Mesendoderm (in vitro differentiated cells): ENCODE measurements at regions not wholly inside any gene's neighbourhood (a gene's known extent, or its start where the extent isn't known, plus 50 kb on each side); places are given as distances from the start of the nearest gene placed in this dataset.

ENCODE experiments used
- DNase-seq: peaks from one replicate; pipeline ENCODE4 v3.0.0; 2013
- H2AK5ac ChIP-seq: 2 replicates; pipeline ENCODE4 v1.6.1; 2013; ENCODE audit warnings: low read length, inconsistent platforms
- H2BK120ac ChIP-seq: 2 replicates; pipeline ENCODE4 v1.6.1; 2013; ENCODE audit warnings: low read depth, mild to moderate bottlenecking, low read length, moderate library complexity, mixed read lengths
- H2BK15ac ChIP-seq: replicated peaks from 2 replicates; pipeline ENCODE4 v1.6.1; 2013; ENCODE audit warnings: low read depth, mild to moderate bottlenecking, moderate library complexity
- H2BK5ac ChIP-seq: 2 replicates; pipeline ENCODE4 v1.6.1; 2013; ENCODE audit warnings: low read length, inconsistent platforms
- H3K18ac ChIP-seq: 2 replicates; pipeline ENCODE4 v1.6.1; 2013; ENCODE audit warnings: mild to moderate bottlenecking, low read length, mixed read lengths
- H3K23ac ChIP-seq: one replicate; pipeline ENCODE4 v1.6.1; 2013; ENCODE audit warnings: low read length
- H3K27ac ChIP-seq: 2 replicates; pipeline ENCODE4 v1.5.1; 2013; ENCODE audit warnings: low read depth, mild to moderate bottlenecking, inconsistent platforms, low read length, moderate library complexity
- H3K27me3 ChIP-seq: 2 replicates; pipeline ENCODE4 v1.6.1; 2013; ENCODE audit warnings: low read length, control low read depth, mild to moderate bottlenecking, inconsistent platforms; ENCODE audit not compliant: insufficient read depth, poor library complexity
- H3K36me3 ChIP-seq: 2 replicates; pipeline ENCODE4 v1.6.1; 2013; ENCODE audit warnings: low read length, inconsistent platforms; ENCODE audit not compliant: control insufficient read depth, insufficient read depth
- H3K4ac ChIP-seq: one replicate; pipeline ENCODE4 v1.6.1; 2013; ENCODE audit warnings: low read depth, mild to moderate bottlenecking, low read length, moderate library complexity
- H3K4me1 ChIP-seq: 2 replicates; pipeline ENCODE4 v1.6.1; 2013; ENCODE audit warnings: low read depth, low read length, inconsistent platforms; ENCODE audit not compliant: control insufficient read depth
- H3K4me2 ChIP-seq: 2 replicates; pipeline ENCODE4 v1.6.1; 2013; ENCODE audit warnings: low read length
- H3K4me3 ChIP-seq: 2 replicates; pipeline ENCODE4 v1.5.1; 2013; ENCODE audit warnings: mild to moderate bottlenecking, low read length
- H3K56ac ChIP-seq: one replicate; pipeline ENCODE4 v1.6.1; 2013; ENCODE audit warnings: low read length
- H3K79me1 ChIP-seq: 2 replicates; pipeline ENCODE4 v1.6.1; 2013; ENCODE audit warnings: low read length, inconsistent platforms
- H3K79me2 ChIP-seq: 2 replicates; pipeline ENCODE4 v1.6.1; 2013; ENCODE audit warnings: mild to moderate bottlenecking, low read length; ENCODE audit not compliant: control insufficient read depth, insufficient read depth
- H3K9ac ChIP-seq: 2 replicates; pipeline ENCODE4 v1.6.1; 2013; ENCODE audit warnings: low read length, inconsistent platforms
- H4K5ac ChIP-seq: one replicate; pipeline ENCODE4 v1.6.1; 2013; ENCODE audit warnings: low read length
- H4K8ac ChIP-seq: one replicate; pipeline ENCODE4 v1.6.1; 2013; ENCODE audit warnings: low read depth, mild to moderate bottlenecking, control low read depth, low read length, moderate library complexity
- WGBS: extraction: QIAGEN DNeasy Blood & Tissue Kit; methylation state at CpG from one replicate; pipeline ENCODE4 v1.1.7; 2013; ENCODE audit warnings: low lambda C conversion rate, missing lambda C conversion rate; ENCODE audit not compliant: insufficient coverage; ENCODE audit errors: extremely low coverage; 5-methylcytosine and 5-hydroxymethylcytosine counted together

- H4K5ac ChIP-seq: no peak overlapping the region
- no peak overlapping the region for H3K56ac ChIP-seq
- WGBS: no CpG with 5 or more reads among the region's 9 CpGs
- H3K27me3 ChIP-seq: no peaks in the 10 kb centered on the region
- no peak overlapping the region for H3K27ac ChIP-seq
- H2BK15ac ChIP-seq: no peak overlapping the region
- H3K23ac ChIP-seq: no peak overlapping the region
- H3K4ac ChIP-seq: no peak overlapping the region
- H3K4me3 ChIP-seq: no peak overlapping the region
- H2AK5ac ChIP-seq: no peak overlapping the region
- no peak overlapping the region for H2BK5ac ChIP-seq
- no peaks in the 10 kb centered on the region for H3K4me1 ChIP-seq
- no peak overlapping the region for H3K9ac ChIP-seq
- no peak overlapping the region for H4K8ac ChIP-seq
- no peaks in the 10 kb centered on the region for H3K36me3 ChIP-seq
- no peak overlapping the region for H3K4me2 ChIP-seq
- DNase-seq: no peak
- no peak overlapping the region for H2BK120ac ChIP-seq
- H3K79me1 ChIP-seq: no peaks in the 10 kb centered on the region
- no peaks in the 10 kb centered on the region for H3K79me2 ChIP-seq
- no peak overlapping the region for H3K18ac ChIP-seq
Measured at GRCh38 chr18:76055025-76055424, 440.0 kb downstream of the ZNF516 start.

- Histone ChIP-seq H3K4me2 (no peak overlapping the region), H4K5ac (no peak overlapping the region), H3K27ac (no peak overlapping the region), H3K9ac (no peak overlapping the region), H3K4me3 (no peak overlapping the region), H3K4ac (no peak overlapping the region), H3K56ac (no peak overlapping the region), H3K27me3 (no peaks in the 10 kb centered on the region), H3K18ac (no peak overlapping the region), H2BK5ac (no peak overlapping the region), H2BK120ac (no peak overlapping the region), H4K8ac (no peak overlapping the region), H3K79me1 (no peaks in the 10 kb centered on the region), H3K36me3 (no peaks in the 10 kb centered on the region), H2BK15ac (no peak overlapping the region), H2AK5ac (no peak overlapping the region), H3K4me1 (no peaks in the 10 kb centered on the region), H3K23ac (no peak overlapping the region), H3K79me2 (no peaks in the 10 kb centered on the region)
- no peak for DNase-seq
- WGBS: no CpG with 5 or more reads among the region's 5 CpGs
Measured at GRCh38 chr18:76054156-76054555, 440.9 kb downstream of the ZNF516 start.

GRCh38 chr18:76053551-76053950, 441.5 kb downstream of the ZNF516 start:
- Histone ChIP-seq H3K79me1 (no peaks in the 10 kb centered on the region), H3K4me3 (no peak overlapping the region), H3K4me1 (no peaks in the 10 kb centered on the region), H3K27me3 (no peaks in the 10 kb centered on the region), H2BK5ac (no peak overlapping the region), H2AK5ac (no peak overlapping the region), H4K8ac (no peak overlapping the region), H3K56ac (no peak overlapping the region), H3K23ac (no peak overlapping the region), H3K79me2 (no peaks in the 10 kb centered on the region), H2BK15ac (no peak overlapping the region), H3K4ac (no peak overlapping the region), H4K5ac (no peak overlapping the region), H3K27ac (no peak overlapping the region), H3K4me2 (no peak overlapping the region), H3K36me3 (no peaks in the 10 kb centered on the region), H3K18ac (no peak overlapping the region), H3K9ac (no peak overlapping the region), H2BK120ac (no peak overlapping the region)
- no CpG with 5 or more reads among the region's 8 CpGs for WGBS
- DNase-seq: no peak

- Histone ChIP-seq H2BK120ac (no peak overlapping the region), H2AK5ac (no peak overlapping the region), H3K27me3 (no peaks in the 10 kb centered on the region), H3K4me3 (no peak overlapping the region), H2BK5ac (no peak overlapping the region), H3K4me2 (no peak overlapping the region), H3K79me2 (no peaks in the 10 kb centered on the region), H3K27ac (no peak overlapping the region), H4K5ac (no peak overlapping the region), H3K79me1 (no peaks in the 10 kb centered on the region), H3K4ac (no peak overlapping the region), H3K23ac (no peak overlapping the region), H3K9ac (no peak overlapping the region), H3K18ac (no peak overlapping the region), H3K56ac (no peak overlapping the region), H4K8ac (no peak overlapping the region), H2BK15ac (no peak overlapping the region), H3K36me3 (no peaks in the 10 kb centered on the region), H3K4me1 (no peaks in the 10 kb centered on the region)
- WGBS: no CpG with 5 or more reads among the region's 9 CpGs
- DNase-seq: no peak
Measured at GRCh38 chr18:76052227-76052595, 442.8 kb downstream of the ZNF516 start.

- Histone ChIP-seq H3K4me1 (no peaks in the 10 kb centered on the region), H3K9ac (no peak overlapping the region), H3K36me3 (no peaks in the 10 kb centered on the region), H3K4me2 (no peak overlapping the region), H3K56ac (no peak overlapping the region), H3K23ac (no peak overlapping the region), H3K4ac (no peak overlapping the region), H2BK5ac (no peak overlapping the region), H3K18ac (no peak overlapping the region), H2BK120ac (no peak overlapping the region), H4K5ac (no peak overlapping the region), H4K8ac (no peak overlapping the region), H3K79me2 (no peaks in the 10 kb centered on the region), H3K4me3 (no peak overlapping the region), H2AK5ac (no peak overlapping the region), H3K79me1 (no peaks in the 10 kb centered on the region), H3K27ac (no peak overlapping the region), H2BK15ac (no peak overlapping the region), H3K27me3 (no peaks in the 10 kb centered on the region)
- no peak for DNase-seq
- no CpG with 5 or more reads among the region's 14 CpGs for WGBS
Measured at GRCh38 chr18:76051396-76052226, 443.4 kb downstream of the ZNF516 start.

- 100% methylated on average over 1 of the region's 4 CpGs for WGBS
- Histone ChIP-seq H3K4me3 (no peak overlapping the region), H3K27ac (no peak overlapping the region), H2AK5ac (no peak overlapping the region), H3K4me1 (no peaks in the 10 kb centered on the region), H3K79me2 (no peaks in the 10 kb centered on the region), H3K56ac (no peak overlapping the region), H3K4me2 (no peak overlapping the region), H3K4ac (no peak overlapping the region), H3K36me3 (no peaks in the 10 kb centered on the region), H3K9ac (no peak overlapping the region), H3K23ac (no peak overlapping the region), H4K8ac (no peak overlapping the region), H4K5ac (no peak overlapping the region), H3K18ac (no peak overlapping the region), H3K27me3 (no peaks in the 10 kb centered on the region), H3K79me1 (no peaks in the 10 kb centered on the region), H2BK5ac (no peak overlapping the region), H2BK15ac (no peak overlapping the region), H2BK120ac (no peak overlapping the region)
- DNase-seq: no peak
Measured at GRCh38 chr18:76046221-76046620, 448.8 kb downstream of the ZNF516 start.
